ENCODE measurements at regions not wholly inside any gene's neighbourhood (a gene's known extent, or its start where the extent isn't known, plus 50 kb on each side); places are given as distances from the start of the nearest gene placed in this dataset.

- TF ChIP-seq CTCF (IDR thresholded peaks at IDR 0.05): no peak
- TF ChIP-seq POLR2A (IDR thresholded peaks at IDR 0.05): no peak
Measured at GRCh38 chr10:109200646-109201045, 722.7 kb downstream of the XPNPEP1 start.

All from heart left ventricle (tissue), 13 donors.